ENCODE measurements at regions not wholly inside any gene's neighbourhood (a gene's known extent, or its start where the extent isn't known, plus 50 kb on each side); places are given as distances from the start of the nearest gene placed in this dataset.

DNA sequence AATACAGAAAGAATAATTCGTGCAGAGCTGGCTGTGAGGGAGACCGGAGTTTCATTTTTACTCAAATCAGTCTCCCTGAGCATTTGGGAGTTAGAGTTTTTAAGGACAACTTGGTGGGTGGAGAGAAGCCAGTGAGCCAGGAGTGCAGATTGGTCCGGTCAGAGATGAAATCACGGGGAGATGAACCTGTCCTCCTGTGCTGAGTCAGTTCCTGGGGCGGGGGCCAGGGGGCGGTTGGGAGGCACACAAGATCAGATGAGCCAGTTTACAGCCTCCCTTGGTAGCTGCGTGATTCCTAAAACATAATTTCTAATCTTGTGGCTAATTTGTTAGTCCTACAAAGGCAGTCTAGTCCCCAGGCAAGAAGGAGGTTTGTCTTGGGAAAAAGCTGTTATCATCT is 1267.9 kb downstream of the AMY1C start:
- no peaks in the 10 kb centered on the region for H3F3A ChIP-seq (ENCODE audit: insufficient read depth, low read depth)
- no peaks in the 10 kb centered on the region for H4K20me1 ChIP-seq (ENCODE audit: insufficient read depth)
- no TSS peak for BruUV-seq (replicated peaks)
- no peak overlapping the region for H3K4me2 ChIP-seq
- no peaks in the 10 kb centered on the region for H3K9me3 ChIP-seq (ENCODE audit: insufficient read depth, low read depth)
- no peak overlapping the region for H3K27ac ChIP-seq
- no peaks in the 10 kb centered on the region for H3K27me3 ChIP-seq (ENCODE audit: insufficient read depth, low read depth)
- no peak overlapping the region for H3K4me3 ChIP-seq
- DNase-seq: no peak
- H3K79me2 ChIP-seq (ENCODE audit: low read depth): no peaks in the 10 kb centered on the region
- ChIA-PET CTCF (no interaction called here), POLR2A (ENCODE audit: unreplicated experiment) (no interaction called here)
- no peaks in the 10 kb centered on the region for H3K36me3 ChIP-seq (ENCODE audit: low read depth)
- no peaks in the 10 kb centered on the region for H3K9me2 ChIP-seq (ENCODE audit: insufficient read depth)
- TF ChIP-seq EZH2 (IDR thresholded peaks at IDR 0.05; ENCODE audit: low read depth): no peak
- TF ChIP-seq, protein P1, sequence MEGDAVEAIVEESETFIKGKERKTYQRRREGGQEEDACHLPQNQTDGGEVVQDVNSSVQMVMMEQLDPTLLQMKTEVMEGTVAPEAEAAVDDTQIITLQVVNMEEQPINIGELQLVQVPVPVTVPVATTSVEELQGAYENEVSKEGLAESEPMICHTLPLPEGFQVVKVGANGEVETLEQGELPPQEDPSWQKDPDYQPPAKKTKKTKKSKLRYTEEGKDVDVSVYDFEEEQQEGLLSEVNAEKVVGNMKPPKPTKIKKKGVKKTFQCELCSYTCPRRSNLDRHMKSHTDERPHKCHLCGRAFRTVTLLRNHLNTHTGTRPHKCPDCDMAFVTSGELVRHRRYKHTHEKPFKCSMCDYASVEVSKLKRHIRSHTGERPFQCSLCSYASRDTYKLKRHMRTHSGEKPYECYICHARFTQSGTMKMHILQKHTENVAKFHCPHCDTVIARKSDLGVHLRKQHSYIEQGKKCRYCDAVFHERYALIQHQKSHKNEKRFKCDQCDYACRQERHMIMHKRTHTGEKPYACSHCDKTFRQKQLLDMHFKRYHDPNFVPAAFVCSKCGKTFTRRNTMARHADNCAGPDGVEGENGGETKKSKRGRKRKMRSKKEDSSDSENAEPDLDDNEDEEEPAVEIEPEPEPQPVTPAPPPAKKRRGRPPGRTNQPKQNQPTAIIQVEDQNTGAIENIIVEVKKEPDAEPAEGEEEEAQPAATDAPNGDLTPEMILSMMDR (conservative IDR thresholded peaks at IDR 0.05): no peak
- intact Hi-C loops (cut with micrococcal nuclease; ENCODE audit: unreplicated experiment): no loop called here
- peak overlapping the region; percentile 19; the same call in 1 of the 2 replicates for H2AFZ ChIP-seq
- H3K4me1 ChIP-seq (replicated peaks; ENCODE audit: insufficient read depth): no peaks in the 10 kb centered on the region

- intact Hi-C loops (cut with micrococcal nuclease; ENCODE audit: unreplicated experiment): no loop called here
- H3K79me2 ChIP-seq (ENCODE audit: low read depth): no peaks in the 10 kb centered on the region
Observed at GRCh38 chr1:105023719-105024118, 1274.0 kb downstream of the AMY1C start.

DNA sequence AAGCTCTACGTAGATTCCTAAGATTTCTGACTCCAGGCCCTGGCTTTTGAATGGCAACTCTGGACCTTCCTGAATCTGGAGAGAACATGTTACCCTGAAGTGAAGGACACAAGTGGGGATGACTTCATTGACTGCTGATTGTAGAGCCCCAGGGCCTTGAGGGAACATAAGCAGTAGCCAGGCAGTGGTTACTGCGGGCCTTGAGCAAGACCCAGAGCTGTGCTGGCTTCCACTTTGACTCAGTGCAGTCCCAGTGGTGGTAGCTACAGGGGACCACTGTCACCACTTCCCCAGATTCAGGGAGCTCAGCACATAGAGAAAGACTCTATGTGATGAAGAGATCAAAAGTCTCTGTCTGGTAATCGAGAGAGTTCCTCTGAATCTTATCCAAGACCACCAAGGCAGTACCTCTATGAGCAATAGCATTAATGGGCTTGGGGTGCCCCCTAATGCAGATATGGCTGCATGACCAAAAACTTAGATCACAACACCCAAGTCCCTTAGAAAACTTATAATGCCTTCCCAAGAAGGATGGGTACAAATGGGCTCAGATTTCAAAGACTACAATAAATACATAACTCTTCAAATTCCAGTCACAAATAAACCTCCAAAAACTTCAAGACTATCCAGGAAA is 1278.3 kb downstream of the AMY1C start:
- H3K4me1 ChIP-seq (replicated peaks; ENCODE audit: insufficient read depth): no peaks in the 10 kb centered on the region
- no peak overlapping the region for H3K4me2 ChIP-seq
- no peaks in the 10 kb centered on the region for H3K9me3 ChIP-seq (ENCODE audit: insufficient read depth, low read depth)
- intact Hi-C loops (cut with micrococcal nuclease; ENCODE audit: unreplicated experiment): no loop called here
- no peaks in the 10 kb centered on the region for H3K9me2 ChIP-seq (ENCODE audit: insufficient read depth)
- no peak overlapping the region for H3K4me3 ChIP-seq
- no peak for TF ChIP-seq EZH2 (IDR thresholded peaks at IDR 0.05; ENCODE audit: low read depth)
- TF ChIP-seq, protein P1 (conservative IDR thresholded peaks at IDR 0.05): no peak
- POLR2A ChIA-PET (ENCODE audit: unreplicated experiment): no interaction called here
- no peaks in the 10 kb centered on the region for H3K36me3 ChIP-seq (ENCODE audit: low read depth)
- H3K27me3 ChIP-seq (ENCODE audit: insufficient read depth, low read depth): no peaks in the 10 kb centered on the region
- no peaks in the 10 kb centered on the region for H4K20me1 ChIP-seq (ENCODE audit: insufficient read depth)
- no peak overlapping the region for H3K27ac ChIP-seq
- no peak for DNase-seq
- no peaks in the 10 kb centered on the region for H3K79me2 ChIP-seq (ENCODE audit: low read depth)
- no TSS peak for BruUV-seq (replicated peaks)
- H3F3A ChIP-seq (ENCODE audit: insufficient read depth, low read depth): no peaks in the 10 kb centered on the region
- CTCF ChIA-PET: no interaction called here
- H2AFZ ChIP-seq: peak overlapping the region; percentile 23; the same call in 1 of the 2 replicates

More at GRCh38 chr1:105023719-105024118, 1274.0 kb downstream of the AMY1C start:
- Histone ChIP-seq H3K4me2 (no peak overlapping the region), H3K4me1 (replicated peaks; ENCODE audit: insufficient read depth) (no peaks in the 10 kb centered on the region), H3K27ac (no peak overlapping the region), H3K36me3 (ENCODE audit: low read depth) (no peaks in the 10 kb centered on the region), H3K4me3 (no peak overlapping the region), H3K27me3 (ENCODE audit: insufficient read depth, low read depth) (no peaks in the 10 kb centered on the region), H2AFZ (no peak overlapping the region), H4K20me1 (ENCODE audit: insufficient read depth) (no peaks in the 10 kb centered on the region), H3F3A (ENCODE audit: insufficient read depth, low read depth) (no peaks in the 10 kb centered on the region), H3K9me3 (ENCODE audit: insufficient read depth, low read depth) (no peaks in the 10 kb centered on the region), H3K9me2 (ENCODE audit: insufficient read depth) (no peaks in the 10 kb centered on the region)
- no TSS peak for BruUV-seq (replicated peaks)
- TF ChIP-seq, protein P1 (conservative IDR thresholded peaks at IDR 0.05): no peak
- no peak for TF ChIP-seq EZH2 (IDR thresholded peaks at IDR 0.05; ENCODE audit: low read depth)
- ChIA-PET CTCF (no interaction called here), POLR2A (ENCODE audit: unreplicated experiment) (no interaction called here)
- DNase-seq: no peak

Data from PC-9 (cell line).